PC-3 (cell line): ENCODE measurements at regions not wholly inside any gene's neighbourhood (a gene's known extent, or its start where the extent isn't known, plus 50 kb on each side); places are given as distances from the start of the nearest gene placed in this dataset.

Experiments used
- CTCF ChIP-seq: fragments of 300-600 bp; sonication (generic); conservative IDR thresholded peaks from 2 replicates; pipeline ENCODE4 v1.5.1; 2017; ENCODE audit warnings: antibody characterized with exemption, low read depth, mild to moderate bottlenecking, low read length
- EZH2phosphoT487 ChIP-seq: fragments of 300-600 bp; sonication (generic); IDR thresholded peaks from 2 replicates; pipeline ENCODE4 v1.6.1; 2018; ENCODE audit warnings: mild to moderate bottlenecking, antibody characterized with exemption, low read length, borderline replicate concordance

- TF ChIP-seq CTCF (no peak), EZH2phosphoT487 (no peak)
Measured at GRCh38 chr5:30436691-30437090, 756.8 kb upstream of the CDH6 start.
